ENCODE measurements at regions not wholly inside any gene's neighbourhood (a gene's known extent, or its start where the extent isn't known, plus 50 kb on each side); places are given as distances from the start of the nearest gene placed in this dataset.

DNA sequence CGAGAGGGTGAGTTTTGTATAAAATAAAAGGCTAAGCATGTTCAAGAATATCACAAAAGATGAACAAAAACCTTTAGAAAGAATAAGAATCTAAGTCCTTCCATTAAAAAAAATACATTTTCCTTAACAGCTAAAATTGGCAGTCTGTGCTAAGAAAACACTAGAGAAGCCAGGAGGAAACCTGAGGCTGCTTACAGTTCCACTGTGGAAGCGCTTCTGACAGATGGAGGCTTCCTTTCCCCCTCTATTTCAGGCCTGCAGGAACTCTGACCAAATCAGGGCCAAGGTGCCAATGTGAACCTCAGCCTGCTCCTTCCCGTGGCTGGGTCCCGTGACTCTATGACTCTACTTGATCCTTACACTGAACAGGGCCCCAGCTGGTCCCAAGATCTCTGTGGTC, 108.1 kb upstream of the ARHGAP28 start:
- Histone ChIP-seq H3K56ac (replicated peaks; ENCODE audit: insufficient read length, low read depth, low read length) (no peak overlapping the region), H4K8ac (ENCODE audit: extremely low read depth, insufficient read depth, low read length) (no peak overlapping the region), H2BK12ac (ENCODE audit: low read depth, low read length) (no peak overlapping the region), H4K5ac (ENCODE audit: insufficient read length, low read depth, low read length) (no peak overlapping the region), H3K18ac (ENCODE audit: extremely low read depth, low read length) (no peak overlapping the region), H3K23me2 (ENCODE audit: low read depth, low read length) (no peaks in the 10 kb centered on the region), H3K9me3 (ENCODE audit: insufficient read depth in 2 of 2, low read depth in 1 of 2, low read length in 1 of 2) (no peaks in the 10 kb centered on the region), H2BK20ac (ENCODE audit: low read length) (no peak overlapping the region), H3K23ac (ENCODE audit: insufficient read length) (no peak overlapping the region), H2AFZ (ENCODE audit: low read length) (no peak overlapping the region), H3K36me3 (ENCODE audit: control insufficient read depth in 2 of 4, insufficient read depth in 4 of 4, low read length in 3 of 4) (no peaks in the 10 kb centered on the region), H2AK5ac (ENCODE audit: low read depth, low read length) (no peak overlapping the region), H4K20me1 (replicated peaks in 1 of 2; ENCODE audit: control insufficient read depth in 1 of 2, insufficient read depth in 2 of 2, low read length in 2 of 2) (no peaks in the 10 kb centered on the region), H3K4ac (replicated peaks; ENCODE audit: insufficient read length, low read depth, low read length) (no peak overlapping the region), H3K79me2 (ENCODE audit: control insufficient read depth in 1 of 2, insufficient read depth in 2 of 2, low read length in 2 of 2) (no peaks in the 10 kb centered on the region), H3K4me1 (replicated peaks in 1 of 4; ENCODE audit: control insufficient read depth in 3 of 4, insufficient read depth in 4 of 4, low read length in 3 of 4) (peaks cover 0 to 3% (median 0%) of the 10 kb centered on the region in 4 experiments; a peak in 2 of 7 replicates), H3K27me3 (replicated peaks in 1 of 4; ENCODE audit: control insufficient read depth in 3 of 4, extremely low read depth in 1 of 4, insufficient read depth in 3 of 4, low read length in 3 of 4) (no peaks in the 10 kb centered on the region; a peak in 1 of 7 replicates), H3K14ac (ENCODE audit: insufficient read length) (no peak overlapping the region), H3K9ac (replicated peaks in 1 of 4; ENCODE audit: extremely low read depth in 1 of 4, low read depth in 3 of 4, low read length in 3 of 4) (no peak overlapping the region), H3K27ac (ENCODE audit: low read depth, low read length) (no peak overlapping the region), H2BK5ac (ENCODE audit: low read depth, low read length) (no peak overlapping the region), H2BK15ac (ENCODE audit: low read length) (no peak overlapping the region), H4K91ac (replicated peaks; ENCODE audit: insufficient read length, low read length) (peak overlapping the region; percentile 54), H2BK120ac (replicated peaks; ENCODE audit: low read depth, low read length) (no peak overlapping the region), H3K79me1 (ENCODE audit: low read depth, low read length) (no peaks in the 10 kb centered on the region), H3K4me3 (ENCODE audit: extremely low read depth in 1 of 4, insufficient read depth in 2 of 4, low read depth in 3 of 4, low read length in 4 of 4) (no peak overlapping the region), H3K4me2 (ENCODE audit: insufficient read depth in 1 of 2, low read depth in 2 of 2, low read length in 2 of 2) (no peak overlapping the region)
- CTCF ChIA-PET (ENCODE audit: partially characterized antibody): interaction anchor here (1.2 to 1.5 kb wide), 3 partner anchors 12 to 264 kb away, joined by 3 to 4 read pairs (median 3); no protein-coding TSS in a partner anchor
- TF ChIP-seq BACH1 (IDR thresholded peaks at IDR 0.05; ENCODE audit: low read length) (no peak), POLR2AphosphoS5 (IDR thresholded peaks at IDR 0.05; ENCODE audit: low read depth, low read length) (no peak), PHF8 (conservative IDR thresholded peaks at IDR 0.05; ENCODE audit: low read depth, low read length) (no peak), CHD1 (IDR thresholded peaks at IDR 0.05; ENCODE audit: low read depth, low read length) (no peak)
- TF ChIP-seq, protein P1, sequence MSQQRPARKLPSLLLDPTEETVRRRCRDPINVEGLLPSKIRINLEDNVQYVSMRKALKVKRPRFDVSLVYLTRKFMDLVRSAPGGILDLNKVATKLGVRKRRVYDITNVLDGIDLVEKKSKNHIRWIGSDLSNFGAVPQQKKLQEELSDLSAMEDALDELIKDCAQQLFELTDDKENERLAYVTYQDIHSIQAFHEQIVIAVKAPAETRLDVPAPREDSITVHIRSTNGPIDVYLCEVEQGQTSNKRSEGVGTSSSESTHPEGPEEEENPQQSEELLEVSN (IDR thresholded peaks at IDR 0.05): no peak
- POLR2A ChIA-PET (ENCODE audit: partially characterized antibody): no interaction called here
- FAIRE-seq (no peak), DNase-seq (ENCODE audit: low read depth in 1 of 2, low spot score in 2 of 2) (no peak)
- WGBS, 2 experiments (ENCODE audit: extremely low coverage in 1 of 2, insufficient coverage in 1 of 2, insufficient read length in 1 of 2, insufficient replicate concordance in 2 of 2, low coverage in 1 of 2, low lambda C conversion rate in 2 of 2, missing lambda C conversion rate in 1 of 2): 94% methylated on average over 4 of the region's 4 CpGs; no CpG with 5 or more reads in 1 of the 2 experiments
